ENCODE measurements at regions not wholly inside any gene's neighbourhood (a gene's known extent, or its start where the extent isn't known, plus 50 kb on each side); places are given as distances from the start of the nearest gene placed in this dataset.

- TF ChIP-seq GATA3 (IDR thresholded peaks at IDR 0.05; ENCODE audit: low read depth, low read length): no peak
Measured at GRCh38 chr14:101708853-101709532, 52.5 kb upstream of the PPP2R5C start.

GRCh38 chr14:101709533-101709881, 52.0 kb upstream of the PPP2R5C start:
- TF ChIP-seq GATA2 (IDR thresholded peaks at IDR 0.05; ENCODE audit: low read depth, low read length) (no peak), GATA3 (IDR thresholded peaks at IDR 0.05; ENCODE audit: low read depth, low read length) (no peak)

- no peak for TF ChIP-seq GATA3 (IDR thresholded peaks at IDR 0.05; ENCODE audit: low read depth, low read length)
- no peak for TF ChIP-seq GATA2 (IDR thresholded peaks at IDR 0.05; ENCODE audit: low read depth, low read length)
Measured at GRCh38 chr14:101709962-101710931, 51.3 kb upstream of the PPP2R5C start.

- no peak for TF ChIP-seq GATA3 (IDR thresholded peaks at IDR 0.05; ENCODE audit: low read depth, low read length)
- no peak for TF ChIP-seq GATA2 (IDR thresholded peaks at IDR 0.05; ENCODE audit: low read depth, low read length)
Measured at GRCh38 chr14:101711041-101711856, 50.3 kb upstream of the PPP2R5C start.
